Ectodermal cell (in vitro differentiated cells): ENCODE measurements at regions not wholly inside any gene's neighbourhood (a gene's known extent, or its start where the extent isn't known, plus 50 kb on each side); places are given as distances from the start of the nearest gene placed in this dataset.

ENCODE experiments used
- H3K27ac ChIP-seq: 2 replicates; pipeline ENCODE4 v1.7.0; 2013; ENCODE audit warnings: mild to moderate bottlenecking, low read depth, low read length; ENCODE audit not compliant: insufficient read depth, poor library complexity, severe bottlenecking
- H3K27me3 ChIP-seq: 2 replicates; pipeline ENCODE4 v1.7.0; 2013; ENCODE audit warnings: mild to moderate bottlenecking, low read length; ENCODE audit not compliant: insufficient read depth, control insufficient read depth, poor library complexity, severe bottlenecking
- H3K36me3 ChIP-seq: one replicate; pipeline ENCODE4 v1.7.0; 2013; ENCODE audit warnings: low read length; ENCODE audit not compliant: control insufficient read depth, insufficient read depth
- H3K4me1 ChIP-seq: one replicate; pipeline ENCODE4 v1.7.0; 2013; ENCODE audit warnings: low read length; ENCODE audit not compliant: control insufficient read depth, insufficient read depth
- H3K4me3 ChIP-seq: 2 replicates; pipeline ENCODE4 v1.7.0; 2013; ENCODE audit warnings: low read depth, low read length, control low read depth; ENCODE audit not compliant: insufficient read depth
- H3K9me3 ChIP-seq: 2 replicates; pipeline ENCODE4 v1.7.0; 2013; ENCODE audit warnings: mild to moderate bottlenecking, low read length, moderate library complexity; ENCODE audit not compliant: control insufficient read depth
- WGBS, 2 experiments: methylation state at CpG; one replicate each; pipeline ENCODE4 v1.1.7; 2013; ENCODE audit warnings: missing lambda C conversion rate in 2 of 2; 5-methylcytosine and 5-hydroxymethylcytosine counted together

GRCh38 chr14:71320107-71320733, 413.0 kb downstream of the PCNX1 start, which contains the start of gene SIPA1L1:
TSS of gene SIPA1L1 (plus strand) at chr14:71320476.
- peak within 1 kb of the TSS; percentile 86 for H3K4me3 ChIP-seq
- H3K27me3 ChIP-seq = no peaks in the 10 kb centered on the region
- WGBS, 2 experiments = 0% methylated on average over 48 to 52 of the region's 52 CpGs
- no peaks in the 10 kb centered on the region for H3K9me3 ChIP-seq
- H3K4me1 ChIP-seq = peaks cover 26% of the 10 kb centered on the region
- H3K36me3 ChIP-seq = no peaks in the 10 kb centered on the region
- H3K27ac ChIP-seq = peak within 1 kb of the TSS; percentile 81

GRCh38 chr14:71320734-71321573, 413.7 kb downstream of the PCNX1 start:
- 0% methylated on average over 96 of the region's 96 CpGs for WGBS, 2 experiments
- Histone ChIP-seq H3K9me3 (no peaks in the 10 kb centered on the region), H3K4me3 (peak overlapping the region; percentile 86), H3K27me3 (no peaks in the 10 kb centered on the region), H3K27ac (peak overlapping the region; percentile 81), H3K4me1 (peaks cover 26% of the 10 kb centered on the region), H3K36me3 (no peaks in the 10 kb centered on the region)

- Histone ChIP-seq H3K4me1 (peaks cover 26% of the 10 kb centered on the region), H3K36me3 (no peaks in the 10 kb centered on the region), H3K27ac (no peak overlapping the region), H3K9me3 (no peaks in the 10 kb centered on the region), H3K4me3 (peak overlapping the region; percentile 86), H3K27me3 (no peaks in the 10 kb centered on the region)
- 1% methylated on average over 25 of the region's 25 CpGs for WGBS, 2 experiments
Measured at GRCh38 chr14:71321574-71322315, 414.5 kb downstream of the PCNX1 start.

- Histone ChIP-seq H3K27me3 (no peaks in the 10 kb centered on the region), H3K9me3 (no peaks in the 10 kb centered on the region), H3K27ac (no peak overlapping the region), H3K4me3 (peak overlapping the region; percentile 86), H3K4me1 (peaks cover 26% of the 10 kb centered on the region), H3K36me3 (no peaks in the 10 kb centered on the region)
- 50 to 53% methylated on average over 2 of the region's 2 CpGs for WGBS, 2 experiments
Measured at GRCh38 chr14:71322655-71323250, 415.5 kb downstream of the PCNX1 start.

- H3K4me1 ChIP-seq = peaks cover 17% of the 10 kb centered on the region
- H3K4me3 ChIP-seq = no peak overlapping the region
- no peaks in the 10 kb centered on the region for H3K27me3 ChIP-seq
- no peaks in the 10 kb centered on the region for H3K9me3 ChIP-seq
- H3K36me3 ChIP-seq = no peaks in the 10 kb centered on the region
- no peak overlapping the region for H3K27ac ChIP-seq
- 32 to 34% methylated on average over 6 of the region's 6 CpGs for WGBS, 2 experiments
Measured at GRCh38 chr14:71324767-71325272, 417.6 kb downstream of the PCNX1 start.

- no peaks in the 10 kb centered on the region for H3K36me3 ChIP-seq
- H3K27me3 ChIP-seq = no peaks in the 10 kb centered on the region
- WGBS, 2 experiments = 84 to 88% methylated on average over 1 of the region's 1 CpG
- peaks cover 12% of the 10 kb centered on the region for H3K4me1 ChIP-seq
- no peaks in the 10 kb centered on the region for H3K9me3 ChIP-seq
- H3K4me3 ChIP-seq = no peak overlapping the region
- no peak overlapping the region for H3K27ac ChIP-seq
Measured at GRCh38 chr14:71327691-71328090, 420.4 kb downstream of the PCNX1 start.

GRCh38 chr14:71328183-71328582, 420.9 kb downstream of the PCNX1 start:
- Histone ChIP-seq H3K4me3 (no peak overlapping the region), H3K27me3 (no peaks in the 10 kb centered on the region), H3K36me3 (no peaks in the 10 kb centered on the region), H3K4me1 (peaks cover 7% of the 10 kb centered on the region), H3K27ac (no peak overlapping the region), H3K9me3 (no peaks in the 10 kb centered on the region)

- Histone ChIP-seq H3K27ac (no peak overlapping the region), H3K9me3 (no peaks in the 10 kb centered on the region), H3K4me1 (peaks cover 5% of the 10 kb centered on the region), H3K27me3 (no peaks in the 10 kb centered on the region), H3K36me3 (no peaks in the 10 kb centered on the region), H3K4me3 (no peak overlapping the region)
- 92 to 99% methylated on average over 3 to 4 of the region's 5 CpGs for WGBS, 2 experiments
Measured at GRCh38 chr14:71328954-71329353, 421.7 kb downstream of the PCNX1 start.

GRCh38 chr14:71331403-71331802, 424.1 kb downstream of the PCNX1 start:
- Histone ChIP-seq H3K27me3 (no peaks in the 10 kb centered on the region), H3K36me3 (no peaks in the 10 kb centered on the region), H3K9me3 (no peaks in the 10 kb centered on the region), H3K4me1 (no peaks in the 10 kb centered on the region), H3K27ac (no peak overlapping the region), H3K4me3 (no peak overlapping the region)
- 91 to 96% methylated on average over 3 of the region's 3 CpGs for WGBS, 2 experiments
